Esophagus (tissue), 2 donors: ENCODE measurements at regions not wholly inside any gene's neighbourhood (a gene's known extent, or its start where the extent isn't known, plus 50 kb on each side); places are given as distances from the start of the nearest gene placed in this dataset.
"Not testable (repeated sequence)": the region's sequence is repeated elsewhere in the genome, so short reads cannot be mapped to it uniquely, and the experiment has no call there.

Experiments used
- H3K27ac ChIP-seq, 2 donors: one replicate each; pipeline ENCODE4 v1.5.1; 2013; ENCODE audit warnings: low read depth in 2 of 2, mild to moderate bottlenecking in 2 of 2, inconsistent platforms in 1 of 2, low read length in 1 of 2, moderate library complexity in 1 of 2
- H3K27me3 ChIP-seq, 2 donors: one replicate each; pipeline ENCODE4 v1.6.1; 2013; ENCODE audit warnings: low read length in 2 of 2, control low read depth in 1 of 2, mild to moderate bottlenecking in 1 of 2; ENCODE audit not compliant: insufficient read depth in 2 of 2, control insufficient read depth in 1 of 2
- H3K36me3 ChIP-seq, 2 donors: one replicate each; pipeline ENCODE4 v1.6.1; 2013; ENCODE audit warnings: low read length in 1 of 2; ENCODE audit not compliant: control insufficient read depth in 2 of 2, insufficient read depth in 2 of 2
- H3K4me1 ChIP-seq, 2 donors: one replicate each; pipeline ENCODE4 v1.6.1; 2013; ENCODE audit warnings: low read length in 1 of 2; ENCODE audit not compliant: control insufficient read depth in 2 of 2, insufficient read depth in 2 of 2
- H3K4me3 ChIP-seq, 2 donors: one replicate each; pipeline ENCODE4 v1.5.1; 2013; ENCODE audit warnings: low read length in 2 of 2, mild to moderate bottlenecking in 2 of 2, low read depth in 1 of 2, moderate library complexity in 1 of 2
- H3K9me3 ChIP-seq, 2 donors: one replicate each; pipeline ENCODE4 v1.6.1; 2013; ENCODE audit warnings: mild to moderate bottlenecking in 2 of 2, low read depth in 1 of 2, low read length in 1 of 2, moderate library complexity in 1 of 2; ENCODE audit not compliant: control insufficient read depth in 2 of 2, insufficient read depth in 1 of 2
- WGBS, 2 donors: extraction: QIAGEN DNeasy Blood & Tissue Kit; methylation state at CpG; one replicate each; pipeline ENCODE4 v1.1.7; 2013; 5-methylcytosine and 5-hydroxymethylcytosine counted together
- donor health status: healthy with polysubstance abuse.
- donor health status: Bipolar disorder and iron deficiency.

- H3K27me3 ChIP-seq, result no peaks in the 10 kb centered on the region
- H3K27ac ChIP-seq, result no peak overlapping the region
- WGBS, 2 donors, result 68 to 69% methylated on average over 2 of the region's 2 CpGs
- H3K4me1 ChIP-seq, result peaks cover 0 to 6% of the 10 kb centered on the region in 2 donors
- H3K4me3 ChIP-seq, result no peak overlapping the region
- H3K9me3 ChIP-seq, result no peaks in the 10 kb centered on the region
- H3K36me3 ChIP-seq, result peaks cover 0 to 5% of the 10 kb centered on the region in 2 donors
Observed at GRCh38 chr22:42185915-42186439, 55.4 kb upstream of the CYP2D6 start.

- 86 to 89% methylated on average over 4 of the region's 4 CpGs for WGBS, 2 donors
- Histone ChIP-seq H3K4me3 (no peak overlapping the region), H3K27me3 (no peaks in the 10 kb centered on the region), H3K4me1 (peaks cover 0 to 6% of the 10 kb centered on the region in 2 donors), H3K9me3 (no peaks in the 10 kb centered on the region), H3K27ac (no peak overlapping the region), H3K36me3 (peaks cover 0 to 5% of the 10 kb centered on the region in 2 donors)
Observed at GRCh38 chr22:42184852-42185251, 54.2 kb upstream of the CYP2D6 start.

- H3K4me3 ChIP-seq, H3K9me3 ChIP-seq, H3K27me3 ChIP-seq, H3K4me1 ChIP-seq, H3K36me3 ChIP-seq: not testable (repeated sequence)
- peak overlapping the region in 1 of 2 donors; percentile 45 for H3K27ac ChIP-seq
- 62 to 63% methylated on average over 11 of the region's 11 CpGs for WGBS, 2 donors
Observed at GRCh38 chr22:42183461-42184059, 53.0 kb upstream of the CYP2D6 start.

GRCh38 chr22:42180349-42180842 lies 49.8 kb upstream of the CYP2D6 start:
- Histone ChIP-seq H3K9me3 (no peaks in the 10 kb centered on the region), H3K36me3 (peaks cover 0 to 4% of the 10 kb centered on the region in 2 donors), H3K27ac (peak overlapping the region in 1 of 2 donors; percentile 54), H3K27me3 (no peaks in the 10 kb centered on the region), H3K4me1 (peaks cover 3 to 6% of the 10 kb centered on the region in 2 donors), H3K4me3 (no peak overlapping the region)
- 31 to 41% methylated on average over 6 of the region's 6 CpGs for WGBS, 2 donors
